Endodermal cell (in vitro differentiated cells): ENCODE measurements at regions not wholly inside any gene's neighbourhood (a gene's known extent, or its start where the extent isn't known, plus 50 kb on each side); places are given as distances from the start of the nearest gene placed in this dataset.

ENCODE experiments used
- DNase-seq: peaks from one replicate; pipeline ENCODE4 v3.0.0-alpha.2; 2017
- H3K27ac ChIP-seq: 2 replicates; pipeline ENCODE4 v1.5.1; 2013; ENCODE audit warnings: mild to moderate bottlenecking, low read depth, low read length, moderate library complexity
- H3K27me3 ChIP-seq: 2 replicates; pipeline ENCODE4 v1.6.1; 2013; ENCODE audit warnings: mild to moderate bottlenecking, low read length, moderate library complexity; ENCODE audit not compliant: insufficient read depth, control insufficient read depth, poor library complexity, severe bottlenecking
- H3K36me3 ChIP-seq: 2 replicates; pipeline ENCODE4 v1.7.0; 2013; ENCODE audit warnings: mild to moderate bottlenecking, low read length, moderate library complexity; ENCODE audit not compliant: control insufficient read depth, insufficient read depth
- H3K4me1 ChIP-seq: one replicate; pipeline ENCODE4 v1.7.0; 2013; ENCODE audit warnings: low read length; ENCODE audit not compliant: control insufficient read depth, insufficient read depth
- H3K4me3 ChIP-seq: 2 replicates; pipeline ENCODE4 v1.5.1; 2013; ENCODE audit warnings: mild to moderate bottlenecking, low read length, moderate library complexity
- H3K9ac ChIP-seq: 2 replicates; pipeline ENCODE4 v1.6.1; 2013; ENCODE audit warnings: mild to moderate bottlenecking, low read length, moderate library complexity; ENCODE audit not compliant: poor library complexity, severe bottlenecking; ENCODE audit errors: extremely low read depth
- H3K9me3 ChIP-seq: 2 replicates; pipeline ENCODE4 v1.6.1; 2013; ENCODE audit warnings: mild to moderate bottlenecking, low read length, moderate library complexity; ENCODE audit not compliant: control insufficient read depth
- H3K27ac Mint-ChIP-seq: 2 replicates; pipeline ENCODE4 v1.8.0; 2020; ENCODE audit warnings: mixed read lengths
- H3K27me3 Mint-ChIP-seq: 2 replicates; pipeline ENCODE4 v1.8.0; 2021; ENCODE audit warnings: mild to moderate bottlenecking, mixed read lengths; ENCODE audit not compliant: insufficient read depth
- H3K36me3 Mint-ChIP-seq: 2 replicates; pipeline ENCODE4 v1.8.0; 2020; ENCODE audit warnings: low read depth, mixed read lengths
- H3K4me1 Mint-ChIP-seq: 2 replicates; pipeline ENCODE4 v1.8.0; 2020; ENCODE audit warnings: mixed read lengths
- H3K4me3 Mint-ChIP-seq: 2 replicates; pipeline ENCODE4 v1.8.0; 2020; ENCODE audit warnings: mild to moderate bottlenecking, moderate library complexity, mixed read lengths
- H3K9me3 Mint-ChIP-seq: 2 replicates; pipeline ENCODE4 v1.8.0; 2020; ENCODE audit warnings: mild to moderate bottlenecking, mixed read lengths
- CTCF ChIP-seq: fragments of 200-600 bp; sonication (generic); conservative IDR thresholded peaks from 2 replicates; pipeline ENCODE4 v1.5.0; 2021; ENCODE audit warnings: antibody characterized with exemption, mild to moderate bottlenecking
- WGBS, 2 experiments: methylation state at CpG; one replicate each; pipeline versions ENCODE4 v1.1.5 to v1.1.7; 2013; ENCODE audit warnings: missing lambda C conversion rate in 2 of 2, mixed read lengths in 1 of 2; ENCODE audit not compliant: insufficient coverage in 1 of 2, insufficient read length in 1 of 2; 5-methylcytosine and 5-hydroxymethylcytosine counted together

- Histone ChIP-seq H3K9me3 (no peaks in the 10 kb centered on the region), H3K4me3 (no peak overlapping the region), H3K27ac (no peak overlapping the region), H3K4me1 (no peaks in the 10 kb centered on the region), H3K9ac (no peak overlapping the region), H3K27me3 (no peaks in the 10 kb centered on the region), H3K36me3 (no peaks in the 10 kb centered on the region)
- no peak overlapping the region for H3K4me3 Mint-ChIP-seq
- no peak for DNase-seq
- H3K4me1 Mint-ChIP-seq = peaks cover 2% of the 10 kb centered on the region
- no peak overlapping the region for H3K27ac Mint-ChIP-seq
- no peaks in the 10 kb centered on the region for H3K9me3 Mint-ChIP-seq
- no peaks in the 10 kb centered on the region for H3K36me3 Mint-ChIP-seq
- TF ChIP-seq CTCF = no peak
- H3K27me3 Mint-ChIP-seq = peaks cover 1% of the 10 kb centered on the region
These were observed 126.4 kb downstream of the GNAT3 start for GRCh38 chr7:80385508-80385907.

GRCh38 chr7:80380957-80381356 lies 130.9 kb downstream of the GNAT3 start:
- Mint-ChIP-seq H3K27ac (no peak overlapping the region), H3K4me1 (peaks cover 2% of the 10 kb centered on the region), H3K4me3 (no peak overlapping the region), H3K27me3 (peaks cover 1% of the 10 kb centered on the region), H3K36me3 (peaks cover 3% of the 10 kb centered on the region), H3K9me3 (peaks cover 8% of the 10 kb centered on the region)
- Histone ChIP-seq H3K4me1 (no peaks in the 10 kb centered on the region), H3K9ac (no peak overlapping the region), H3K36me3 (no peaks in the 10 kb centered on the region), H3K9me3 (peaks cover 7% of the 10 kb centered on the region), H3K27ac (no peak overlapping the region), H3K4me3 (no peak overlapping the region), H3K27me3 (no peaks in the 10 kb centered on the region)
- TF ChIP-seq CTCF = no peak
- no peak for DNase-seq
- WGBS, 2 experiments = 93% methylated on average over 1 of the region's 1 CpG; no CpG with 5 or more reads in 1 of the 2 experiments

- H3K27ac Mint-ChIP-seq = no peak overlapping the region
- 89 to 93% methylated on average over 1 to 3 of the region's 3 CpGs for WGBS, 2 experiments
These were observed 132.6 kb downstream of the GNAT3 start for GRCh38 chr7:80379034-80379982.

More at GRCh38 chr7:80379034-80379982, 132.6 kb downstream of the GNAT3 start:
- no peaks in the 10 kb centered on the region for H3K36me3 ChIP-seq
- H3K4me3 Mint-ChIP-seq = no peak overlapping the region
- H3K27me3 Mint-ChIP-seq = peaks cover 1% of the 10 kb centered on the region
- no peaks in the 10 kb centered on the region for H3K27me3 ChIP-seq
- no peak overlapping the region for H3K27ac ChIP-seq
- no peaks in the 10 kb centered on the region for H3K4me1 ChIP-seq
- DNase-seq = no peak
- peaks cover 7% of the 10 kb centered on the region for H3K9me3 ChIP-seq
- TF ChIP-seq CTCF = no peak
- H3K4me1 Mint-ChIP-seq = no peaks in the 10 kb centered on the region
- H3K9me3 Mint-ChIP-seq = peaks cover 8% of the 10 kb centered on the region
- no peak overlapping the region for H3K9ac ChIP-seq
- peaks cover 3% of the 10 kb centered on the region for H3K36me3 Mint-ChIP-seq
- no peak overlapping the region for H3K4me3 ChIP-seq
